Endothelial cell of umbilical vein (primary cell): ENCODE measurements at regions not wholly inside any gene's neighbourhood (a gene's known extent, or its start where the extent isn't known, plus 50 kb on each side); places are given as distances from the start of the nearest gene placed in this dataset.

ENCODE experiments used
- BruUV-seq: library from RNA; stranded (reverse); fragments of 400-500 nt; replicated peaks from 2 replicates; lab custom pipeline; 2021; lab: Mats Ljungman, UMichigan
- CTCF ChIA-PET: fragments of 300-600, 350-600 bp; sonication (Branson Sonifier 250); formaldehyde crosslinking; loops from one replicate; lab custom pipeline; 2021; ENCODE audit warnings: antibody characterized with exemption, inconsistent platforms; lab: Charles Lee
- POLR2A ChIA-PET: fragments of 300-600, 350-600 bp; sonication (Branson Sonifier 250); formaldehyde crosslinking; loops from one replicate; lab custom pipeline; 2021; ENCODE audit warnings: antibody characterized with exemption, inconsistent platforms; lab: Charles Lee
- DNase-seq: peaks from one replicate; pipeline ENCODE4 v3.0.0-alpha.2; 2011; ENCODE audit warnings: low read depth, low spot score
- FAIRE-seq: peaks from 2 replicates; lab custom pipeline; 2011; peaks lifted over from hg19 to GRCh38; lab: Jason Lieb, UNC
- H2AFZ ChIP-seq: 2 replicates; pipeline ENCODE4 v1.6.0; 2012; ENCODE audit warnings: low read depth, low read length, control low read depth, inconsistent platforms
- H3K27ac ChIP-seq: 2 replicates; pipeline ENCODE4 v1.5.1; 2011; ENCODE audit warnings: low read depth, mild to moderate bottlenecking, control low read depth, low read length, moderate library complexity; ENCODE audit not compliant: insufficient read depth
- H3K27me3 ChIP-seq, 2 experiments: 2 replicates each; pipeline versions ENCODE4 v1.6.0 to v1.6.1; 2011; ENCODE audit warnings: low read length in 2 of 2, mixed read lengths in 1 of 2; ENCODE audit not compliant: control insufficient read depth in 2 of 2, insufficient read depth in 2 of 2
- H3K36me3 ChIP-seq, 2 experiments: 2 replicates in 1 of 2; 3 replicates in 1 of 2; pipeline ENCODE4 v1.5.1; 2011; ENCODE audit warnings: low read length in 2 of 2, mild to moderate bottlenecking in 1 of 2, moderate library complexity in 1 of 2; ENCODE audit not compliant: control insufficient read depth in 2 of 2, insufficient read depth in 2 of 2; ENCODE audit errors: extremely low read depth in 1 of 2
- H3K4me1 ChIP-seq: 3 replicates; pipeline ENCODE4 v1.5.1; 2011; ENCODE audit warnings: mild to moderate bottlenecking, low read length; ENCODE audit not compliant: control insufficient read depth, insufficient read depth; ENCODE audit errors: extremely low read depth
- H3K4me2 ChIP-seq: 2 replicates; pipeline ENCODE4 v1.6.1; 2011; ENCODE audit warnings: low read length, control low read depth, mixed read lengths; ENCODE audit not compliant: insufficient read depth
- H3K4me3 ChIP-seq, 3 experiments: fragments of 200-600 bp in 1 of 3; sonication (generic), shearing (Covaris generic) in 1 of 3; replicated peaks in 1 of 3; 2 replicates each; pipeline ENCODE4 v1.5.1; 2011 to 2016; ENCODE audit warnings: control low read depth in 3 of 3, low read length in 3 of 3, mild to moderate bottlenecking in 2 of 3, inconsistent platforms in 1 of 3, low read depth in 1 of 3, moderate library complexity in 1 of 3; ENCODE audit not compliant: insufficient read depth in 1 of 3
- H3K79me2 ChIP-seq: 2 replicates; pipeline ENCODE4 v1.6.0; 2012; ENCODE audit warnings: low read length, inconsistent platforms; ENCODE audit not compliant: control insufficient read depth, insufficient read depth
- H3K9ac ChIP-seq: replicated peaks from 2 replicates; pipeline ENCODE3; 2011; ENCODE audit warnings: low read length, control low read depth; ENCODE audit not compliant: insufficient read depth; ENCODE audit errors: extremely low read depth
- H3K9me1 ChIP-seq: replicated peaks from 3 replicates; pipeline ENCODE4 v1.6.0; 2011; ENCODE audit warnings: mild to moderate bottlenecking, low read length; ENCODE audit not compliant: control insufficient read depth, insufficient read depth; ENCODE audit errors: extremely low read depth
- H3K9me3 ChIP-seq: replicated peaks from 2 replicates; pipeline ENCODE4 v1.5.1; 2012; ENCODE audit warnings: low read length, inconsistent platforms; ENCODE audit not compliant: control insufficient read depth, insufficient read depth
- H4K20me1 ChIP-seq: replicated peaks from 2 replicates; pipeline ENCODE3; 2011; ENCODE audit warnings: mild to moderate bottlenecking, low read length; ENCODE audit not compliant: control insufficient read depth, insufficient read depth; ENCODE audit errors: extremely low read depth
- EZH2 ChIP-seq: IDR thresholded peaks from 2 replicates; pipeline ENCODE4 v1.6.1; 2012; ENCODE audit warnings: borderline replicate concordance, low read depth, mild to moderate bottlenecking, moderate library complexity, low read length, inconsistent platforms; ENCODE audit not compliant: severe bottlenecking
- FOS ChIP-seq: IDR thresholded peaks from 2 replicates; pipeline ENCODE4 v1.6.1; 2011; ENCODE audit warnings: mild to moderate bottlenecking, low read length, moderate library complexity, borderline replicate concordance; ENCODE audit not compliant: insufficient read depth
- GATA2 ChIP-seq: IDR thresholded peaks from 2 replicates; pipeline ENCODE4 v1.7.0; 2011; ENCODE audit warnings: low read depth, mild to moderate bottlenecking, moderate library complexity, mixed read lengths, low read length; ENCODE audit not compliant: insufficient read length, insufficient read depth
- JUN ChIP-seq: IDR thresholded peaks from 2 replicates; pipeline ENCODE4 v1.6.1; 2011; ENCODE audit warnings: borderline replicate concordance, low read depth; ENCODE audit not compliant: insufficient read length, insufficient read depth
- MYC ChIP-seq: IDR thresholded peaks from one replicate; pipeline ENCODE4 v1.6.1; 2011; ENCODE audit warnings: mild to moderate bottlenecking, low read depth, low read length
- POLR2A ChIP-seq: IDR thresholded peaks from 2 replicates; pipeline ENCODE4 v1.6.1; 2012; ENCODE audit warnings: low read depth, mild to moderate bottlenecking, control low read depth, low read length
- POLR2AphosphoS5 ChIP-seq: IDR thresholded peaks from 2 replicates; pipeline ENCODE4 v1.6.1; 2012; ENCODE audit warnings: low read depth, mild to moderate bottlenecking, control low read depth, low read length, moderate library complexity; ENCODE audit not compliant: insufficient read depth
- dilution Hi-C: fragments of 300-500 bp; cut with MboI; formaldehyde crosslinking; loops from one replicate; pipeline ENCODE4 v1.15.0; 2019; ENCODE audit warnings: low sequenced_read_pairs; ENCODE audit not compliant: extremely low pct_ligation_motif_present
- intact Hi-C: fragments of 100-400 bp; cut with micrococcal nuclease; formaldehyde crosslinking; loops from one replicate; pipeline ENCODE4 v1.10.0; 2022
- TF ChIP-seq, protein P1 (sequence below): IDR thresholded peaks from 2 replicates; pipeline ENCODE4 v1.6.1; 2011; ENCODE audit not compliant: insufficient read depth, insufficient read length
- TF ChIP-seq, protein P2 (sequence below), 2 donors: IDR thresholded peaks; 1 replicate in 1 of 2; 2 replicates in 1 of 2; pipeline ENCODE4 v1.5.1; 2011; ENCODE audit warnings: low read length in 2 of 2, mild to moderate bottlenecking in 2 of 2, moderate library complexity in 2 of 2, control low read depth in 1 of 2, inconsistent platforms in 1 of 2, low read depth in 1 of 2; ENCODE audit not compliant: insufficient read depth in 1 of 2; ENCODE audit errors: extremely low read depth in 1 of 2

DNA sequence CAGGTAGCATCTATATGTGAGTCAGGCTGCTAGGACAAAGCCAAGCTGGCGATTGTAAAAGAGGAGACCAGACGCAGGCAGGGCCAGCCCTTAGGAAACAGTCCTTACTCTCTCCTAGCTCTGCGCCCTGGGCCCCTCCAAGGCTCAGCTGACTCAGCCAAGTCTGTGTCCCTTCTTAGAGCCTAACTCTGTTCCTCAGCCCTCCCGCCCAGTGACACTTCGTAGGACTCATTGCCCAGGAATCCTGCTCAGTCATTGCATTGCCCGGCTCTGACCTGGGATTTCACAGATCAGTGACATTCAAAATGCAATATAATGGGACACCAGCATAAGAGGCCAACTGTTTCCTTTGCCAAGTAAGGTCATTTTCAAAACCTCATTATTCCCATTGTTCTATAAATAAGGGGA is 244.2 kb downstream of the TLE3 start:
- H3K9me1 ChIP-seq, result no peaks in the 10 kb centered on the region
- FAIRE-seq (no peak), DNase-seq (no peak)
- no peaks in the 10 kb centered on the region for H3K79me2 ChIP-seq
- BruUV-seq, result no TSS peak
- POLR2A ChIA-PET, result no interaction called here
- TF ChIP-seq MYC (no peak), FOS (no peak), GATA2 (no peak), POLR2AphosphoS5 (no peak), POLR2A (no peak), JUN (no peak), EZH2 (no peak)
- TF ChIP-seq, protein P1, sequence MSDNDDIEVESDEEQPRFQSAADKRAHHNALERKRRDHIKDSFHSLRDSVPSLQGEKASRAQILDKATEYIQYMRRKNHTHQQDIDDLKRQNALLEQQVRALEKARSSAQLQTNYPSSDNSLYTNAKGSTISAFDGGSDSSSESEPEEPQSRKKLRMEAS, result no peak
- TF ChIP-seq, protein P2, sequence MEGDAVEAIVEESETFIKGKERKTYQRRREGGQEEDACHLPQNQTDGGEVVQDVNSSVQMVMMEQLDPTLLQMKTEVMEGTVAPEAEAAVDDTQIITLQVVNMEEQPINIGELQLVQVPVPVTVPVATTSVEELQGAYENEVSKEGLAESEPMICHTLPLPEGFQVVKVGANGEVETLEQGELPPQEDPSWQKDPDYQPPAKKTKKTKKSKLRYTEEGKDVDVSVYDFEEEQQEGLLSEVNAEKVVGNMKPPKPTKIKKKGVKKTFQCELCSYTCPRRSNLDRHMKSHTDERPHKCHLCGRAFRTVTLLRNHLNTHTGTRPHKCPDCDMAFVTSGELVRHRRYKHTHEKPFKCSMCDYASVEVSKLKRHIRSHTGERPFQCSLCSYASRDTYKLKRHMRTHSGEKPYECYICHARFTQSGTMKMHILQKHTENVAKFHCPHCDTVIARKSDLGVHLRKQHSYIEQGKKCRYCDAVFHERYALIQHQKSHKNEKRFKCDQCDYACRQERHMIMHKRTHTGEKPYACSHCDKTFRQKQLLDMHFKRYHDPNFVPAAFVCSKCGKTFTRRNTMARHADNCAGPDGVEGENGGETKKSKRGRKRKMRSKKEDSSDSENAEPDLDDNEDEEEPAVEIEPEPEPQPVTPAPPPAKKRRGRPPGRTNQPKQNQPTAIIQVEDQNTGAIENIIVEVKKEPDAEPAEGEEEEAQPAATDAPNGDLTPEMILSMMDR (IDR thresholded peaks at IDR 0.05; ENCODE audit: extremely low read depth in 1 of 2, insufficient read depth in 1 of 2, low read depth in 1 of 2, low read length in 2 of 2), result no peak
- H3K4me1 ChIP-seq, result no peaks in the 10 kb centered on the region
- H3K36me3 ChIP-seq, result no peaks in the 10 kb centered on the region
- no peaks in the 10 kb centered on the region for H3K27me3 ChIP-seq
- H2AFZ ChIP-seq, result no peak overlapping the region
- CTCF ChIA-PET, result no interaction called here
- H3K9me3 ChIP-seq, result no peaks in the 10 kb centered on the region
- dilution Hi-C loops, result no loop called here
- H3K4me2 ChIP-seq, result no peak overlapping the region
- H3K27ac ChIP-seq, result no peak overlapping the region
- H3K9ac ChIP-seq, result no peak overlapping the region
- intact Hi-C loops, result no loop called here
- H4K20me1 ChIP-seq, result no peaks in the 10 kb centered on the region
- H3K4me3 ChIP-seq, result no peak overlapping the region
